ENCODE measurements at regions not wholly inside any gene's neighbourhood (a gene's known extent, or its start where the extent isn't known, plus 50 kb on each side); places are given as distances from the start of the nearest gene placed in this dataset.
A peak's percentile ranks its signal among the peaks of the same experiment; 100 is the strongest.

DNA sequence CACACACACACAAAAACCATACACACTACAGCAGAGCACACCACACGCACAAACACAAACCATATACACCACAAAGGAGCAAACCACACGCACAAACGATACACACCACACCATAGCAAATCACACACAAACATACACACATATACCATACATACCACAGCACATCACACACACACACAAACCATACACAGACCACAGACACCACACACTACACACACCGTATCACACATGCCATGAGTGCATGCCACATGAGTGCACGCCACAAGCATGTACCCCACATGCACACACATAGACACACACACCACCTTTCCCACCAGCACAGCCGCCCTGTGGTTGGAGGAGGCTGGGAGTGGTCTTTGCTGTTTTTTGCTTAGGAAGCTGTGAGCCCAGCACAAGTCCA, 517.1 kb upstream of the MYT1L start:
- 92 to 93% methylated on average over 6 of the region's 6 CpGs for WGBS, 2 donors
- Histone ChIP-seq H3K4me1 (peaks cover 7 to 14% (median 12%) of the 10 kb centered on the region in 4 donors), H3K27ac (no peak overlapping the region), H3K9me3 (no peaks in the 10 kb centered on the region), H3K27me3 (no peaks in the 10 kb centered on the region), H3K4me3 (no peak overlapping the region), H3K36me3 (no peaks in the 10 kb centered on the region)
- DNase-seq (no peak), ATAC-seq (ENCODE audit: low FRiP score in 2 of 2) (no peak)
- TF ChIP-seq EP300 (IDR thresholded peaks at IDR 0.05) (no peak), POLR2AphosphoS5 (IDR thresholded peaks at IDR 0.05) (no peak), POLR2A (IDR thresholded peaks at IDR 0.05) (no peak)
- TF ChIP-seq, protein P1, sequence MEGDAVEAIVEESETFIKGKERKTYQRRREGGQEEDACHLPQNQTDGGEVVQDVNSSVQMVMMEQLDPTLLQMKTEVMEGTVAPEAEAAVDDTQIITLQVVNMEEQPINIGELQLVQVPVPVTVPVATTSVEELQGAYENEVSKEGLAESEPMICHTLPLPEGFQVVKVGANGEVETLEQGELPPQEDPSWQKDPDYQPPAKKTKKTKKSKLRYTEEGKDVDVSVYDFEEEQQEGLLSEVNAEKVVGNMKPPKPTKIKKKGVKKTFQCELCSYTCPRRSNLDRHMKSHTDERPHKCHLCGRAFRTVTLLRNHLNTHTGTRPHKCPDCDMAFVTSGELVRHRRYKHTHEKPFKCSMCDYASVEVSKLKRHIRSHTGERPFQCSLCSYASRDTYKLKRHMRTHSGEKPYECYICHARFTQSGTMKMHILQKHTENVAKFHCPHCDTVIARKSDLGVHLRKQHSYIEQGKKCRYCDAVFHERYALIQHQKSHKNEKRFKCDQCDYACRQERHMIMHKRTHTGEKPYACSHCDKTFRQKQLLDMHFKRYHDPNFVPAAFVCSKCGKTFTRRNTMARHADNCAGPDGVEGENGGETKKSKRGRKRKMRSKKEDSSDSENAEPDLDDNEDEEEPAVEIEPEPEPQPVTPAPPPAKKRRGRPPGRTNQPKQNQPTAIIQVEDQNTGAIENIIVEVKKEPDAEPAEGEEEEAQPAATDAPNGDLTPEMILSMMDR (IDR thresholded peaks at IDR 0.05) = no peak

DNA sequence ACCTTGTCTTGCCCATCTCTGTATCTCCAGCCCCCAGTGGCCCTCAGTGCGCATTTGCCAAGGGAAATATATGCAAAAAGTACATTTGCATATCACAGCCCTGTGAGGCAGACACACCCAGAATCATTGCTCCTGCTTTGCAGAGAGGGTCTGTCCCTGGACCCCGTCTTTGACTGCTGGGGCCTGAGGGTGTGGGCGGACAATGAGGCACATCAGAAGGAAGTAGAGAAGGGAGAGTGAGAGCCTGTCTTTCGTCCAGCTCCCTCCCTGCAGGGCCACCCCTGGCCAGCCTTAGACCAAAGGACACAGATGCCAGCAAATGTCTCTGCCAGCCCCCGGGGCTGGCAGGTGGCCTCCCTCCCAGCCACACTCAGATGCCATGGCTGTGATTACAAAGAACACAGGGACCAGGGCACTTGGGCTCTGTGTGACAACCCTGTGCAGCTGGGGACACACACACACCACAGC, 516.2 kb upstream of the MYT1L start:
- Histone ChIP-seq H3K27me3 (no peaks in the 10 kb centered on the region), H3K4me3 (no peak overlapping the region), H3K36me3 (no peaks in the 10 kb centered on the region), H3K9me3 (no peaks in the 10 kb centered on the region), H3K4me1 (peaks cover 7 to 14% (median 12%) of the 10 kb centered on the region in 4 donors), H3K27ac (no peak overlapping the region)
- DNase-seq (no peak), ATAC-seq (ENCODE audit: low FRiP score in 2 of 2) (no peak)
- WGBS, 2 donors = 71 to 84% methylated on average over 4 to 5 of the region's 5 CpGs
- no peak for TF ChIP-seq EP300 (IDR thresholded peaks at IDR 0.05)
- TF ChIP-seq POLR2AphosphoS5 (IDR thresholded peaks at IDR 0.05) = no peak
- TF ChIP-seq, protein P1 (IDR thresholded peaks at IDR 0.05) = no peak
- TF ChIP-seq POLR2A (IDR thresholded peaks at IDR 0.05) = no peak

DNA sequence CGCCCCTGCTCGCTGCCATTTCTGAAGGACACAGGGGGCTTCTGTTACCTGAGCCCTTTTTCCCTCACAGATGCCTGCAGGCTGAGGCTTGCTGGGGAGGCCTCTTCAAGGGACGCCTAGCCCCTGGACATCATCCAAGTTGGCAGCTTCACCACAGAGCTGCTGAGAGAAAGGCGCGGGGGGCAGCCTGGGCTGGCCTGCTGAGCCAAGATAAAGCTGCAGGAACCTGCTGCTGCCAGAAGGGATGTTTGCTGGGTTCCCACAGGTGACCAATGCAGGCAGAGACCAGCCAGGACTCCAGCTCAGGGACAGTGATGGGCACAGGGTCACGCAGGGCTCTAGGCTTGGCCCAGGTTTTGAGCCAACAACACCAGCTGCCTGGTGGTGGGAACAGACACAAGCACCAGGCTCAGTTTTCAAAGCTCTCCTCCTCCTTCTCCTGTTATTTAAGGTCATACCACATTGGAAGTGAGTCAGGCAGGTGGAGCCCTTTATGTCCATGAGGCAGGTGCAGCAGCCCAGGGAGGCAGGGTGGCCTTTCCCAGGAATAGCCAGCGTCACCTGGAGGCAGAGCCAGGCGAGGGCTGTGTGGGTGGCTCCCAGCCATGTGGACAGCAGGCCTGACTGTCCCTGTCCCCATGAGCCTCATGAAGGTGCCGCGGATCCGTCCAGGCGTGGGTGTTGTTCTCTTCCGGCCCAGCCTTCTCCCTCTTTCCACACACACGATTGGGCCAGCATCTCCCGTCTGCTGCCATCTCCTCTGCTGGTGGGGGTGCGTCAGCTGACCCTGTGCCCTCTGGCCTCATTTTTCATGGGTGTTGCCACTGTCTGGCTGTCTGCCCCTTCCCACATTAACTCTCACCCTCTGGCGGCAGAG, 515.5 kb upstream of the MYT1L start:
- no peak overlapping the region for H3K4me3 ChIP-seq
- no peaks in the 10 kb centered on the region for H3K27me3 ChIP-seq
- ATAC-seq (ENCODE audit: low FRiP score in 2 of 2) = no peak
- DNase-seq = peak in 1 of 2 donors; percentile 51
- no peak overlapping the region for H3K27ac ChIP-seq
- no peaks in the 10 kb centered on the region for H3K9me3 ChIP-seq
- no peak for TF ChIP-seq POLR2AphosphoS5 (IDR thresholded peaks at IDR 0.05)
- TF ChIP-seq, protein P1 (IDR thresholded peaks at IDR 0.05) = peak in 1 of 6 experiments; percentile 14
- H3K4me1 ChIP-seq = peaks cover 7 to 14% (median 12%) of the 10 kb centered on the region in 4 donors
- H3K36me3 ChIP-seq = no peaks in the 10 kb centered on the region
- whole genome bisulfite sequencing, 2 donors = 56 to 70% methylated on average over 6 to 17 of the region's 17 CpGs

DNA sequence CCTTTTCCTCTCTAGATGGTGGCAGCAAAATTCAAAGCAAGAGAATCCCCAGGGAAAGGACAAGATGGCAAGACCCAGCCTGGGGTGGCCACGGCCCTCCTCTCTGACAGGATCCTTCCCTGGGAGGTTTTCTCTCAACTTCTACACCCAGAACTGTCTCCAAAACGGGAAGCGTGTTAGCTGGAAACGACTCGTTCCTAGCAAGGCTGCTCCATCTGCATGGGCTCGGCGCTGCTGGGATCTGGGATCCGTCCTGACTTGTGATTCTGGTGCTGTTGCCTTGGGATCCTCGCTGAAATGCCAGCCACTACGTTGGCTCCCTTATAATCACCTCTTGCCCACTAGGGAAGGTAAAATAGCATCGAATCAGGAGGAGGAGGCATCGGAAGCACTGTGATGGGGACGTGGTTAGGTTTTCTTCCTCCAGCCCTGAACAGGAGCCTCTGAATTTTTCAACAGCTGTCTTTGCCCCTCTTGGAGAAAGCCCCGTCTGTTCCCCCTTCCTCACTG, 514.8 kb upstream of the MYT1L start:
- TF ChIP-seq POLR2AphosphoS5 (IDR thresholded peaks at IDR 0.05) (no peak), EP300 (IDR thresholded peaks at IDR 0.05) (no peak), POLR2A (IDR thresholded peaks at IDR 0.05) (no peak)
- TF ChIP-seq, protein P1 (IDR thresholded peaks at IDR 0.05) = no peak
- Histone ChIP-seq H3K4me1 (peaks cover 7 to 14% (median 12%) of the 10 kb centered on the region in 4 donors), H3K27ac (no peak overlapping the region), H3K4me3 (no peak overlapping the region), H3K9me3 (no peaks in the 10 kb centered on the region), H3K36me3 (no peaks in the 10 kb centered on the region), H3K27me3 (no peaks in the 10 kb centered on the region)
- no peak for DNase-seq
- ATAC-seq (ENCODE audit: low FRiP score in 2 of 2) = no peak
- 71% methylated on average over 14 of the region's 14 CpGs for WGBS, 2 donors
